Activated gamma-delta T cell treated with Interleukin-2 at 50 U/mL for 16 hours (primary cell): ENCODE measurements at regions not wholly inside any gene's neighbourhood (a gene's known extent, or its start where the extent isn't known, plus 50 kb on each side); places are given as distances from the start of the nearest gene placed in this dataset.

Experiments used
- DNase-seq: peaks from one replicate; pipeline ENCODE4 v3.0.0-alpha.2; 2020

GRCh38 chr7:157482517-157483087, 145.8 kb downstream of the DNAJB6 start:
- DNase-seq, result no peak

GRCh38 chr7:157483515-157483914, 146.7 kb downstream of the DNAJB6 start:
- DNase-seq, result no peak

- DNase-seq, result no peak
These were observed 147.2 kb downstream of the DNAJB6 start for GRCh38 chr7:157483971-157484410.

DNA sequence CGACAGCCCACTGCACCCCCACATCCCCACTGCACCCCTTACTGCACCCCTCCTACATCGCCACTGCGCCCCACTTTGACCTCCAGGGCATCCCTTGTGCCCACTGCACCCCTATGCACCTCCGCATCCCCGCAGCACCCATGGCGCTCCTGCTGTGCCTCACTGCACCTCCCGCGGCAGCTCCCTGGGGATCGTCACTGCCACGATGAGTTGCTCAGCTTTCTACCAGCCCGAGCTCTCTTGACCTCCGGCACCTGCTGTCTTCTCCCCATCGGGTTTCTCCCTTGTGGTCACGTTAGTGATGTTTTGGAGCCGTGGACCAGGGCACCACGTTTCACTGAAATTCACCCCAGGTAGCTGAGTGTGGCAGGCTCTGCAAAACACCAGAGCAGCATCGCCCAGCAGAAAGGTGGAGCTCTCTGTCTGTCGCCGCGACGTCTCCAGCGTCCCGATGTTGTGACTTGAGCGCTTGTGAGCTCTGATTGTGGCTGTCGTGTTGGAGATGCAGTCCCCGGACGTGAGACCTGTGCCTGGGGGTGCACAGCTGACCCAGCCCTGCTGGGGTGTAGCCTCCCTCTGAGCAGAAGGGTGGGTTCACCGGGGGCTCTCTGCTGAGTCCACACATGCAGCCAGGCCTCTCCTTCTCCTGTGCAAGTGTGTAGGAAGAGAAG, 147.7 kb downstream of the DNAJB6 start:
- no peak for DNase-seq

DNA sequence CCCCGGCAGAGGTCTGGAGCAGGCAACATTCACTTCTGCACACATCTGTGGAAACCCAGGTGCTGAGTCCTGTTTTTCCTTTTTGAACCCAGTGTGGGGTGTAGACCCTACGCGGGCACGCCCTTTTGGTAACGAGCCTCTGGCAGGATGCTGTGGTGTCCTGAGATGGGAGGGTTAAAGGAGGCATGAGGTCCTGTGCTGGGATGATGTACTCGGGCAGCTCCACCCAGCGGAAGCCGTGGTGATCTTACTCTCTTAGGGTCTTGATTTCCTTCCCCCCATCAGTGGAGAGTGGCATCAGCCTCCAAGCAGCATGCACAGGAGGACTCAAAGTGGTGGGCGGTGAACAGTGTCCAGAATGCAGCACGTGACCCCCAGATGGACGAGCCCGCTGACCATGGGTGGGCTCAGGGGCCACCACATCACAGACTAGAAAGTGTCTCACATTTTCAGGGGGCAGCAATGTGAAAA, 148.6 kb downstream of the DNAJB6 start:
- no peak for DNase-seq

- no peak for DNase-seq
These were observed 149.4 kb downstream of the DNAJB6 start for GRCh38 chr7:157486007-157486755.

DNA sequence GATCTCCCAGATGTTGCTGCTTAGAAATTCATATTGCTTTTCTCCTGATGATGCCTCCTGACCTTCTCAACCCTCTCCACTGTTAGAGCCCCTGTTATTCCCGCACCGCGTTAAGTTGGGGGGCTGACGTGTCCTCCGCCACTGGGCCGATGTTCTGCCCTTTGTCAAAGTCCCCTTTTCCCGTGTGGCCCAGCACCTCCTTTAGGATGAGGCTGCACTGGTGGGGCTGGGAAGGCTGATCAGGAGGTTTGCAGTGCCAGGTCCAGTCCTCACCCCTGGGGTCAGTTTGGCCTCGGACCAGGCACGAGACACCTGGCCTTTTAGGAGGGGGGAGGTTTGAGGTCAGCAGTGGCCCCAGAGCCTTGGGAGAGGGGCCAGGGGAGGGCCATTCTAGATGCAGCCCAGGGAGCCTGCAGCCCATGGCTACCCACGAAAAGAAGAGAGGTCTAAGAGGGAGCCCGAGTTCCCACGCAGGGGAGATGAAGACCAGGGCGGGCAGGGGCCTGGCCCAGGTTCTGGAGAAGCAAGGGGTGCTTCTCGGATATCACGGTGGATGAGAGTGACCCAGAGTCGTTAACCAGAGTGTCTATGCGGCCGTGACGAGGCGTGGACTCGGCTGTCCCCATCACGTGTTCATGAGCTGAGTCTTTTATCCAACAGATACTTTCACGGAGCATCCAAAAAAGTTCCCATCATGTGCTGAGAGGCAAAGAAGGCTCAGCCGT, 150.4 kb downstream of the DNAJB6 start:
- no peak for DNase-seq

GRCh38 chr7:157488281-157488680, 151.5 kb downstream of the DNAJB6 start:
- no peak for DNase-seq

DNA sequence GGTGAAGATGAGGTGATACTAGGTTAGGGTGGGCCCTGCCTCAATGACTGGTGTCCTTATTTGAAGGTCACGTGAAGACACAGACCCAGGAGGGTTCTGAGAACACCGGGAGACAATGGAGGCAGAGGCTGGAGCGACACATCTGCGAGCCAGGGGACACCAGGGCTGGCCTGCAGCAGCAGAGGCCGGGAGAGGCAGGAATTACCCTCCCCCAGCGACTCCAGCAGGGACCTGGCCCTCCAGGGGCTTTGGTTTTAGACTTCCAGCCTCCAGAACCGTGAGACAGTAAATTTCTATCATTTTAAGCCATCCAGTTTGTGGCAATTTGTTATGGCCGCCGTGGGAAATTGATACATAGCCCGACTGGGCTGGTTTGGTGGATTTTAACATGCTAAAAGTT, 152.2 kb downstream of the DNAJB6 start:
- DNase-seq, result no peak
